Esophagus squamous epithelium (tissue), 4 donors: ENCODE measurements at regions not wholly inside any gene's neighbourhood (a gene's known extent, or its start where the extent isn't known, plus 50 kb on each side); places are given as distances from the start of the nearest gene placed in this dataset.

Experiments
- POLR2A ChIP-seq, 4 donors: fragments of 450-650 bp; IDR thresholded peaks; one replicate each; pipeline ENCODE4 v1.6.1; 2017; ENCODE audit warnings: antibody characterized with exemption in 4 of 4, mild to moderate bottlenecking in 4 of 4, moderate library complexity in 3 of 4
- TF ChIP-seq, protein P1 (sequence below), 6 experiments: fragments of 450-650 bp in 4 of 6; fragments of 200-600 bp in 2 of 6; sonication (generic) in 2 of 6; IDR thresholded peaks; one replicate each; pipeline ENCODE4 v1.5.1; 2016 to 2019; ENCODE audit warnings: antibody characterized with exemption in 6 of 6, mild to moderate bottlenecking in 4 of 6, moderate library complexity in 4 of 6

DNA sequence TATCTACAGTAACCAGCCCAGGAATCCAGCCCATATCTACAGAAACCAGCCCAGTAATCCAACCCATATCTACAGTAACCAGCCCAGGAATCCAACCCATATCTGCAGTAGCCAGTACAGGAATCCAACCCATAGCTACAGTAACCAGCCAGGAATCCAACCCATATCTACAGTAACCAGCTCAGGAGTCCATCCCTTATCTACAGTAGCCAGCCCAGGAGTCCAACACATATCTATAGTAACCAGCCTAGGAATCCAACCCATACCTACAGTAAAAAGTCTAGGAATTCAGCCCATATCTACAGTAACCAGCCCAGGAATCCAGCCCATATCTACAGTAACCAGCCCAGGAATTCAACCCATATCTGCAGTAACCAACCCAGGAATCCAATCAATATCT, 445.0 kb upstream of the BOD1L1 start:
- TF ChIP-seq, protein P1, sequence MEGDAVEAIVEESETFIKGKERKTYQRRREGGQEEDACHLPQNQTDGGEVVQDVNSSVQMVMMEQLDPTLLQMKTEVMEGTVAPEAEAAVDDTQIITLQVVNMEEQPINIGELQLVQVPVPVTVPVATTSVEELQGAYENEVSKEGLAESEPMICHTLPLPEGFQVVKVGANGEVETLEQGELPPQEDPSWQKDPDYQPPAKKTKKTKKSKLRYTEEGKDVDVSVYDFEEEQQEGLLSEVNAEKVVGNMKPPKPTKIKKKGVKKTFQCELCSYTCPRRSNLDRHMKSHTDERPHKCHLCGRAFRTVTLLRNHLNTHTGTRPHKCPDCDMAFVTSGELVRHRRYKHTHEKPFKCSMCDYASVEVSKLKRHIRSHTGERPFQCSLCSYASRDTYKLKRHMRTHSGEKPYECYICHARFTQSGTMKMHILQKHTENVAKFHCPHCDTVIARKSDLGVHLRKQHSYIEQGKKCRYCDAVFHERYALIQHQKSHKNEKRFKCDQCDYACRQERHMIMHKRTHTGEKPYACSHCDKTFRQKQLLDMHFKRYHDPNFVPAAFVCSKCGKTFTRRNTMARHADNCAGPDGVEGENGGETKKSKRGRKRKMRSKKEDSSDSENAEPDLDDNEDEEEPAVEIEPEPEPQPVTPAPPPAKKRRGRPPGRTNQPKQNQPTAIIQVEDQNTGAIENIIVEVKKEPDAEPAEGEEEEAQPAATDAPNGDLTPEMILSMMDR (IDR thresholded peaks at IDR 0.05): no peak
- no peak for TF ChIP-seq POLR2A (IDR thresholded peaks at IDR 0.05)
